HEK293 (cell line): ENCODE measurements at regions not wholly inside any gene's neighbourhood (a gene's known extent, or its start where the extent isn't known, plus 50 kb on each side); places are given as distances from the start of the nearest gene placed in this dataset.
A peak's percentile ranks its signal among the peaks of the same experiment; 100 is the strongest.

Experiments
- BCL11A ChIP-seq: fragments of 450-650 bp; formaldehyde crosslinking; IDR thresholded peaks from 2 replicates; pipeline ENCODE4 v1.5.1; 2016; ENCODE audit warnings: low read depth, missing biosample characterization, missing genetic modification characterization
- IKZF3 ChIP-seq: fragments of 450-650 bp; IDR thresholded peaks from 2 replicates; pipeline ENCODE4 v1.5.0; 2018; ENCODE audit warnings: missing biosample characterization, mild to moderate bottlenecking, missing genetic modification characterization, moderate library complexity
- MYNN ChIP-seq: fragments of 450-650 bp; formaldehyde crosslinking; IDR thresholded peaks from 2 replicates; pipeline ENCODE4 v1.5.1; 2016; ENCODE audit warnings: missing biosample characterization, missing genetic modification characterization, borderline replicate concordance
- OVOL3 ChIP-seq: fragments of 450-650 bp; formaldehyde crosslinking; IDR thresholded peaks from 2 replicates; pipeline ENCODE4 v1.5.1; 2016; ENCODE audit warnings: missing biosample characterization, missing genetic modification characterization
- SP2 ChIP-seq: fragments of 450-650 bp; formaldehyde crosslinking; IDR thresholded peaks from 2 replicates; pipeline ENCODE4 v1.5.1; 2016; ENCODE audit warnings: missing biosample characterization, missing genetic modification characterization
- SP7 ChIP-seq: fragments of 450-650 bp; formaldehyde crosslinking; IDR thresholded peaks from 2 replicates; pipeline ENCODE4 v1.5.1; 2016; ENCODE audit warnings: missing biosample characterization, missing genetic modification characterization
- TRIM28 ChIP-seq: IDR thresholded peaks from 2 replicates; pipeline ENCODE4 v1.6.1; 2011; ENCODE audit warnings: low read length, control low read depth, borderline replicate concordance
- ZBTB1 ChIP-seq: fragments of 450-650 bp; formaldehyde crosslinking; IDR thresholded peaks from 2 replicates; pipeline ENCODE4 v1.5.1; 2016; ENCODE audit warnings: missing biosample characterization, missing genetic modification characterization
- ZEB2 ChIP-seq: fragments of 450-650 bp; formaldehyde crosslinking; IDR thresholded peaks from 2 replicates; pipeline ENCODE4 v1.5.1; 2016; ENCODE audit warnings: missing biosample characterization, missing genetic modification characterization
- ZNF302 ChIP-seq: fragments of 450-650 bp; formaldehyde crosslinking; IDR thresholded peaks from 2 replicates; pipeline ENCODE4 v1.5.1; 2016; ENCODE audit warnings: missing biosample characterization, missing genetic modification characterization, low read depth
- ZNF600 ChIP-seq: fragments of 450-650 bp; formaldehyde crosslinking; IDR thresholded peaks from 2 replicates; pipeline ENCODE4 v1.5.1; 2016; ENCODE audit warnings: missing biosample characterization, missing genetic modification characterization
- ZNF629 ChIP-seq: fragments of 450-650 bp; formaldehyde crosslinking; IDR thresholded peaks from 2 replicates; pipeline ENCODE4 v1.5.1; 2017; ENCODE audit warnings: missing biosample characterization, missing genetic modification characterization
- TF ChIP-seq, protein P1 (sequence below): fragments of 450-650 bp; formaldehyde crosslinking; conservative IDR thresholded peaks from 2 replicates; pipeline ENCODE4 v1.5.1; 2016; ENCODE audit warnings: low read depth, missing biosample characterization, missing genetic modification characterization
- TF ChIP-seq, protein P2 (sequence below): fragments of 450-650 bp; formaldehyde crosslinking; IDR thresholded peaks from 2 replicates; pipeline ENCODE4 v1.5.1; 2016; ENCODE audit warnings: missing biosample characterization, missing genetic modification characterization
- TF ChIP-seq, protein P3 (sequence below): fragments of 450-650 bp; IDR thresholded peaks from 2 replicates; pipeline ENCODE4 v1.5.1; 2018; ENCODE audit warnings: missing biosample characterization, mild to moderate bottlenecking, missing genetic modification characterization
- TF ChIP-seq, protein P4 (sequence below): fragments of 450-650 bp; formaldehyde crosslinking; IDR thresholded peaks from 2 replicates; pipeline ENCODE4 v1.5.1; 2017; ENCODE audit warnings: missing biosample characterization, missing genetic modification characterization
- TF ChIP-seq, protein P5 (sequence below): fragments of 450-650 bp; formaldehyde crosslinking; IDR thresholded peaks from 2 replicates; pipeline ENCODE4 v1.5.1; 2016; ENCODE audit warnings: missing biosample characterization, missing genetic modification characterization, borderline replicate concordance
- TF ChIP-seq, protein P6 (sequence below): fragments of 450-650 bp; formaldehyde crosslinking; IDR thresholded peaks from 2 replicates; pipeline ENCODE4 v1.5.1; 2017; ENCODE audit warnings: missing biosample characterization, missing genetic modification characterization

DNA sequence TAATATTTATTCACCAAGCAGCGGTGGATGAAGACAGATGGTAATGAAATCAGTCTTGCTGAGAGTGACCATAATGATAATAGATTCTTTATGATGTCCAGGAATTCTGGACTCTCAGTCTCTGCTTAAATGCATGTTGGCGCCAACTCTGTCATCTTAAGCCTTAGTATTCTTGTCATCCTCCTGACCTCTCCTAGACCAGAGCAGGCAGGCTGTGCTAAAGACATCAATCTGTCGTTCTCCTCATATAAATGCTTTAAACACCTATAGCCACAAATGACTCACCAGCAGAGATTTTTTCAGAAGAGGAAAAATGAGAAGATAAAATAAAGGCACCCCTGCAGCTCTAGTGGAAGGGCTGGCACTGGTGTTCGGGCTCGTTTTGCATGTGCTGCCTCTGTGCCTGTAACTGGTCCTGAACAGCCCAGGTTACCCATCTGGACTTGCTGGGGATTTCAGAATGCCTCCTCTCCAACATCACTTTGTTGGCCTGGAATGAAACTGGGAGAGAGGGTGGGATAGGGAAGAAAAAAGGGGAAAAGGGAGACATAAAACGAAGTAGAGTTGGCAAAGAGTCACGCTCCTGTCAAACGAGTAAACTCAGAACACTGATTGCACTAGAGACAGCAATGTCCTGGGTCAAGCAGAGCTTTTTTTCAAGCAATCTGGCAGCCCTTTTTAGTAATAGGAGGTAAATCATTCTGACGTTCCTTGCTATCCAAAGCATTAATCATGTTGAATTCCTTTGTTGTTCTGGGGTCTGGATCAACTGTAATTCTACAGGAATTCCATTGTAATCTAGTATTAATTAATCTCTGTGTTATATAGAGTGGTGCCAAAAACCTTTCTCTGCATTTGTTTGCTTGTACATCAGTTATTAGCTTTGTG, 195.5 kb upstream of the CLINT1 start (continued):
- TF ChIP-seq MYNN (tag by site-specific recombination) (peak; percentile 31; the same call in 1 of the 2 replicates), SP2 (tag by site-specific recombination) (no peak), TRIM28 (no peak; the same call in 1 of the 2 replicates), ZNF629 (tag by site-specific recombination) (peak; percentile 52; the same call in 1 of the 2 replicates), ZBTB1 (tag by site-specific recombination) (no peak), BCL11A (tag by site-specific recombination) (peak; percentile 82), ZNF302 (no peak), OVOL3 (tag by site-specific recombination) (no peak), ZNF600 (tag by site-specific recombination) (peak; percentile 99), IKZF3 (tag by site-specific recombination) (peak; percentile 54; the same call in 1 of the 2 replicates), SP7 (peak; percentile 56), ZEB2 (tag by site-specific recombination) (0 out of 2 replicates have a peak, but pooled peaks have one; percentile 8)
- TF ChIP-seq, protein P1, sequence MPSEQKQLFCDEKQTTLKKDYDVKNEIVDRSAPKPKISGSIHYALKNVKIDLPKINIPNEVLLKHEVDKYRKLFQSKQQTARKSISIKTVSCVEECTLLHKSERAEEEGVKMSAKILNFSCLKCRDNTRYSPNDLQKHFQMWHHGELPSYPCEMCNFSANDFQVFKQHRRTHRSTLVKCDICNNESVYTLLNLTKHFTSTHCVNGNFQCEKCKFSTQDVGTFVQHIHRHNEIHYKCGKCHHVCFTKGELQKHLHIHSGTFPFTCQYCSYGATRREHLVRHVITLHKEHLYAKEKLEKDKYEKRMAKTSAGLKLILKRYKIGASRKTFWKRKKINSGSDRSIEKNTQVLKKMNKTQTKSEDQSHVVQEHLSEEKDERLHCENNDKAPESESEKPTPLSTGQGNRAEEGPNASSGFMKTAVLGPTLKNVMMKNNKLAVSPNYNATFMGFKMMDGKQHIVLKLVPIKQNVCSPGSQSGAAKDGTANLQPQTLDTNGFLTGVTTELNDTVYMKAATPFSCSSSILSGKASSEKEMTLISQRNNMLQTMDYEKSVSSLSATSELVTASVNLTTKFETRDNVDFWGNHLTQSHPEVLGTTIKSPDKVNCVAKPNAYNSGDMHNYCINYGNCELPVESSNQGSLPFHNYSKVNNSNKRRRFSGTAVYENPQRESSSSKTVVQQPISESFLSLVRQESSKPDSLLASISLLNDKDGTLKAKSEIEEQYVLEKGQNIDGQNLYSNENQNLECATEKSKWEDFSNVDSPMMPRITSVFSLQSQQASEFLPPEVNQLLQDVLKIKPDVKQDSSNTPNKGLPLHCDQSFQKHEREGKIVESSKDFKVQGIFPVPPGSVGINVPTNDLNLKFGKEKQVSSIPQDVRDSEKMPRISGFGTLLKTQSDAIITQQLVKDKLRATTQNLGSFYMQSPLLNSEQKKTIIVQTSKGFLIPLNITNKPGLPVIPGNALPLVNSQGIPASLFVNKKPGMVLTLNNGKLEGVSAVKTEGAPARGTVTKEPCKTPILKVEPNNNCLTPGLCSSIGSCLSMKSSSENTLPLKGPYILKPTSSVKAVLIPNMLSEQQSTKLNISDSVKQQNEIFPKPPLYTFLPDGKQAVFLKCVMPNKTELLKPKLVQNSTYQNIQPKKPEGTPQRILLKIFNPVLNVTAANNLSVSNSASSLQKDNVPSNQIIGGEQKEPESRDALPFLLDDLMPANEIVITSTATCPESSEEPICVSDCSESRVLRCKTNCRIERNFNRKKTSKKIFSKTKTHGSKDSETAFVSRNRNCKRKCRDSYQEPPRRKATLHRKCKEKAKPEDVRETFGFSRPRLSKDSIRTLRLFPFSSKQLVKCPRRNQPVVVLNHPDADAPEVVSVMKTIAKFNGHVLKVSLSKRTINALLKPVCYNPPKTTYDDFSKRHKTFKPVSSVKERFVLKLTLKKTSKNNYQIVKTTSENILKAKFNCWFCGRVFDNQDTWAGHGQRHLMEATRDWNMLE (tag by site-specific recombination) = no peak
- TF ChIP-seq, protein P2, sequence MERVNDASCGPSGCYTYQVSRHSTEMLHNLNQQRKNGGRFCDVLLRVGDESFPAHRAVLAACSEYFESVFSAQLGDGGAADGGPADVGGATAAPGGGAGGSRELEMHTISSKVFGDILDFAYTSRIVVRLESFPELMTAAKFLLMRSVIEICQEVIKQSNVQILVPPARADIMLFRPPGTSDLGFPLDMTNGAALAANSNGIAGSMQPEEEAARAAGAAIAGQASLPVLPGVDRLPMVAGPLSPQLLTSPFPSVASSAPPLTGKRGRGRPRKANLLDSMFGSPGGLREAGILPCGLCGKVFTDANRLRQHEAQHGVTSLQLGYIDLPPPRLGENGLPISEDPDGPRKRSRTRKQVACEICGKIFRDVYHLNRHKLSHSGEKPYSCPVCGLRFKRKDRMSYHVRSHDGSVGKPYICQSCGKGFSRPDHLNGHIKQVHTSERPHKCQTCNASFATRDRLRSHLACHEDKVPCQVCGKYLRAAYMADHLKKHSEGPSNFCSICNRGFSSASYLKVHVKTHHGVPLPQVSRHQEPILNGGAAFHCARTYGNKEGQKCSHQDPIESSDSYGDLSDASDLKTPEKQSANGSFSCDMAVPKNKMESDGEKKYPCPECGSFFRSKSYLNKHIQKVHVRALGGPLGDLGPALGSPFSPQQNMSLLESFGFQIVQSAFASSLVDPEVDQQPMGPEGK (tag by site-specific recombination) = peak; percentile 33; the same call in 1 of the 2 replicates
- TF ChIP-seq, protein P3, sequence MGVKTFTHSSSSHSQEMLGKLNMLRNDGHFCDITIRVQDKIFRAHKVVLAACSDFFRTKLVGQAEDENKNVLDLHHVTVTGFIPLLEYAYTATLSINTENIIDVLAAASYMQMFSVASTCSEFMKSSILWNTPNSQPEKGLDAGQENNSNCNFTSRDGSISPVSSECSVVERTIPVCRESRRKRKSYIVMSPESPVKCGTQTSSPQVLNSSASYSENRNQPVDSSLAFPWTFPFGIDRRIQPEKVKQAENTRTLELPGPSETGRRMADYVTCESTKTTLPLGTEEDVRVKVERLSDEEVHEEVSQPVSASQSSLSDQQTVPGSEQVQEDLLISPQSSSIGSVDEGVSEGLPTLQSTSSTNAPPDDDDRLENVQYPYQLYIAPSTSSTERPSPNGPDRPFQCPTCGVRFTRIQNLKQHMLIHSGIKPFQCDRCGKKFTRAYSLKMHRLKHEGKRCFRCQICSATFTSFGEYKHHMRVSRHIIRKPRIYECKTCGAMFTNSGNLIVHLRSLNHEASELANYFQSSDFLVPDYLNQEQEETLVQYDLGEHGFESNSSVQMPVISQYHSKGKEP (tag by site-specific recombination) = peak; percentile 70
- TF ChIP-seq, protein P4, sequence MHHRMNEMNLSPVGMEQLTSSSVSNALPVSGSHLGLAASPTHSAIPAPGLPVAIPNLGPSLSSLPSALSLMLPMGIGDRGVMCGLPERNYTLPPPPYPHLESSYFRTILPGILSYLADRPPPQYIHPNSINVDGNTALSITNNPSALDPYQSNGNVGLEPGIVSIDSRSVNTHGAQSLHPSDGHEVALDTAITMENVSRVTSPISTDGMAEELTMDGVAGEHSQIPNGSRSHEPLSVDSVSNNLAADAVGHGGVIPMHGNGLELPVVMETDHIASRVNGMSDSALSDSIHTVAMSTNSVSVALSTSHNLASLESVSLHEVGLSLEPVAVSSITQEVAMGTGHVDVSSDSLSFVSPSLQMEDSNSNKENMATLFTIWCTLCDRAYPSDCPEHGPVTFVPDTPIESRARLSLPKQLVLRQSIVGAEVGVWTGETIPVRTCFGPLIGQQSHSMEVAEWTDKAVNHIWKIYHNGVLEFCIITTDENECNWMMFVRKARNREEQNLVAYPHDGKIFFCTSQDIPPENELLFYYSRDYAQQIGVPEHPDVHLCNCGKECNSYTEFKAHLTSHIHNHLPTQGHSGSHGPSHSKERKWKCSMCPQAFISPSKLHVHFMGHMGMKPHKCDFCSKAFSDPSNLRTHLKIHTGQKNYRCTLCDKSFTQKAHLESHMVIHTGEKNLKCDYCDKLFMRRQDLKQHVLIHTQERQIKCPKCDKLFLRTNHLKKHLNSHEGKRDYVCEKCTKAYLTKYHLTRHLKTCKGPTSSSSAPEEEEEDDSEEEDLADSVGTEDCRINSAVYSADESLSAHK (tag by site-specific recombination) = peak; percentile 42; the same call in 1 of the 2 replicates
- TF ChIP-seq, protein P5, sequence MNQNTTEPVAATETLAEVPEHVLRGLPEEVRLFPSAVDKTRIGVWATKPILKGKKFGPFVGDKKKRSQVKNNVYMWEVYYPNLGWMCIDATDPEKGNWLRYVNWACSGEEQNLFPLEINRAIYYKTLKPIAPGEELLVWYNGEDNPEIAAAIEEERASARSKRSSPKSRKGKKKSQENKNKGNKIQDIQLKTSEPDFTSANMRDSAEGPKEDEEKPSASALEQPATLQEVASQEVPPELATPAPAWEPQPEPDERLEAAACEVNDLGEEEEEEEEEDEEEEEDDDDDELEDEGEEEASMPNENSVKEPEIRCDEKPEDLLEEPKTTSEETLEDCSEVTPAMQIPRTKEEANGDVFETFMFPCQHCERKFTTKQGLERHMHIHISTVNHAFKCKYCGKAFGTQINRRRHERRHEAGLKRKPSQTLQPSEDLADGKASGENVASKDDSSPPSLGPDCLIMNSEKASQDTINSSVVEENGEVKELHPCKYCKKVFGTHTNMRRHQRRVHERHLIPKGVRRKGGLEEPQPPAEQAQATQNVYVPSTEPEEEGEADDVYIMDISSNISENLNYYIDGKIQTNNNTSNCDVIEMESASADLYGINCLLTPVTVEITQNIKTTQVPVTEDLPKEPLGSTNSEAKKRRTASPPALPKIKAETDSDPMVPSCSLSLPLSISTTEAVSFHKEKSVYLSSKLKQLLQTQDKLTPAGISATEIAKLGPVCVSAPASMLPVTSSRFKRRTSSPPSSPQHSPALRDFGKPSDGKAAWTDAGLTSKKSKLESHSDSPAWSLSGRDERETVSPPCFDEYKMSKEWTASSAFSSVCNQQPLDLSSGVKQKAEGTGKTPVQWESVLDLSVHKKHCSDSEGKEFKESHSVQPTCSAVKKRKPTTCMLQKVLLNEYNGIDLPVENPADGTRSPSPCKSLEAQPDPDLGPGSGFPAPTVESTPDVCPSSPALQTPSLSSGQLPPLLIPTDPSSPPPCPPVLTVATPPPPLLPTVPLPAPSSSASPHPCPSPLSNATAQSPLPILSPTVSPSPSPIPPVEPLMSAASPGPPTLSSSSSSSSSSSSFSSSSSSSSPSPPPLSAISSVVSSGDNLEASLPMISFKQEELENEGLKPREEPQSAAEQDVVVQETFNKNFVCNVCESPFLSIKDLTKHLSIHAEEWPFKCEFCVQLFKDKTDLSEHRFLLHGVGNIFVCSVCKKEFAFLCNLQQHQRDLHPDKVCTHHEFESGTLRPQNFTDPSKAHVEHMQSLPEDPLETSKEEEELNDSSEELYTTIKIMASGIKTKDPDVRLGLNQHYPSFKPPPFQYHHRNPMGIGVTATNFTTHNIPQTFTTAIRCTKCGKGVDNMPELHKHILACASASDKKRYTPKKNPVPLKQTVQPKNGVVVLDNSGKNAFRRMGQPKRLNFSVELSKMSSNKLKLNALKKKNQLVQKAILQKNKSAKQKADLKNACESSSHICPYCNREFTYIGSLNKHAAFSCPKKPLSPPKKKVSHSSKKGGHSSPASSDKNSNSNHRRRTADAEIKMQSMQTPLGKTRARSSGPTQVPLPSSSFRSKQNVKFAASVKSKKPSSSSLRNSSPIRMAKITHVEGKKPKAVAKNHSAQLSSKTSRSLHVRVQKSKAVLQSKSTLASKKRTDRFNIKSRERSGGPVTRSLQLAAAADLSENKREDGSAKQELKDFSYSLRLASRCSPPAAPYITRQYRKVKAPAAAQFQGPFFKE (tag by site-specific recombination) = no peak
- TF ChIP-seq, protein P6, sequence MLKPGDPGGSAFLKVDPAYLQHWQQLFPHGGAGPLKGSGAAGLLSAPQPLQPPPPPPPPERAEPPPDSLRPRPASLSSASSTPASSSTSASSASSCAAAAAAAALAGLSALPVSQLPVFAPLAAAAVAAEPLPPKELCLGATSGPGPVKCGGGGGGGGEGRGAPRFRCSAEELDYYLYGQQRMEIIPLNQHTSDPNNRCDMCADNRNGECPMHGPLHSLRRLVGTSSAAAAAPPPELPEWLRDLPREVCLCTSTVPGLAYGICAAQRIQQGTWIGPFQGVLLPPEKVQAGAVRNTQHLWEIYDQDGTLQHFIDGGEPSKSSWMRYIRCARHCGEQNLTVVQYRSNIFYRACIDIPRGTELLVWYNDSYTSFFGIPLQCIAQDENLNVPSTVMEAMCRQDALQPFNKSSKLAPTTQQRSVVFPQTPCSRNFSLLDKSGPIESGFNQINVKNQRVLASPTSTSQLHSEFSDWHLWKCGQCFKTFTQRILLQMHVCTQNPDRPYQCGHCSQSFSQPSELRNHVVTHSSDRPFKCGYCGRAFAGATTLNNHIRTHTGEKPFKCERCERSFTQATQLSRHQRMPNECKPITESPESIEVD (tag by site-specific recombination) = peak; percentile 87
